Keratinocyte (primary cell): ENCODE measurements at regions not wholly inside any gene's neighbourhood (a gene's known extent, or its start where the extent isn't known, plus 50 kb on each side); places are given as distances from the start of the nearest gene placed in this dataset.

Experiments
- CTCF ChIP-seq, 3 experiments: IDR thresholded peaks in 1 of 3; conservative IDR thresholded peaks in 1 of 3; optimal IDR thresholded peaks in 1 of 3; 2 replicates in 2 of 3; 3 replicates in 1 of 3; pipeline versions ENCODE3 to v1.5.1; 2011; ENCODE audit warnings: low read length in 3 of 3, mild to moderate bottlenecking in 3 of 3, moderate library complexity in 2 of 3, control low read depth in 1 of 3, inconsistent platforms in 1 of 3; ENCODE audit not compliant: insufficient read depth in 2 of 3; ENCODE audit errors: extremely low read depth in 1 of 3
- EZH2 ChIP-seq: IDR thresholded peaks from one replicate; pipeline ENCODE4 v1.6.1; 2012; ENCODE audit warnings: inconsistent platforms, mild to moderate bottlenecking, low read length, moderate library complexity

- no peak for TF ChIP-seq CTCF (optimal IDR thresholded peaks at IDR 0.05 in 1 of 3, IDR thresholded peaks at IDR 0.05 in 1 of 3, conservative IDR thresholded peaks at IDR 0.05 in 1 of 3; ENCODE audit: extremely low read depth in 1 of 3, insufficient read depth in 2 of 3, low read length in 3 of 3)
- TF ChIP-seq EZH2, result no peak
Measured at GRCh38 chr5:89080467-89081116, 197.6 kb upstream of the MEF2C start.
